CD4-positive, alpha-beta T cell treated with Interleukin-1 beta for 1 hour (primary cell): ENCODE measurements at regions not wholly inside any gene's neighbourhood (a gene's known extent, or its start where the extent isn't known, plus 50 kb on each side); places are given as distances from the start of the nearest gene placed in this dataset.

Experiments
- DNase-seq, 2 donors: peaks; one replicate each; pipeline ENCODE4 v3.0.0-alpha.2; 2020 to 2022

DNA sequence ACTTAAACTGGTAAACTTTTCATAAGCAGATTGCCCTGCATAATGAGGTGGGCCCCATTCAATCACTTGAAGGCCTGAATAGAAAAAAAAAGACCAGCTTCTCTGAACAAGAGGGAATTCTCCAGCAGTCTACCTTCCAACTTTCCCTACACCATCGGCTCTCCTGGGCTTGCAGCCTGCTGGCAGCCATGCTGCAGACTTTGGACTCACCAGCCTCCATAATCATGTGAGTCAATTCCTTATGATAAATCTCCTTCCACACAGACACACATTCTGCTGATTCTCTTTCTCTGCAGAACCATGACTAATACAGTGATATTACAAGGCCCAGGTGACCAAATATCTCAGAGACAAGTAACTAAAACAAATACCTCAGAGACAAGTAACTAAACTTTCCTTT lies 113.8 kb upstream of the WDR17 start:
- DNase-seq: no peak

DNA sequence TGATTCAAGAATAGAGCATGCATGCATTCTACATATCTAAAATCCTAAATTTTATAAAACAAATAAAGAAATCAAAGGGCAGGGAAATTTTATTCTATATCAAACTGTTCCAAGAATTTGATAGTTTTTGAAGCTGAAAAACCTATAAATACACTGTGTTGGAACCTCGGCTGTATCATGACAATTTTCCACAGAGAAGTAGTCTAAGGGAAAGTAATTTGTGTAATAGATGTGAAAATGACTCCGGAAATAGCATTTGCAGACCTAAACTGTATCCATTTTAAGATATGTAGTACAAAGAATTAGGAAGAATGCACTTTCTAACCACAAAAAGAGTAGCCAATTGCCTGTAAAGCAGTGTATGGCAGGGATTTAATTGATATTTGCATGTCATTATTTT lies 112.5 kb upstream of the WDR17 start:
- no peak for DNase-seq

DNA sequence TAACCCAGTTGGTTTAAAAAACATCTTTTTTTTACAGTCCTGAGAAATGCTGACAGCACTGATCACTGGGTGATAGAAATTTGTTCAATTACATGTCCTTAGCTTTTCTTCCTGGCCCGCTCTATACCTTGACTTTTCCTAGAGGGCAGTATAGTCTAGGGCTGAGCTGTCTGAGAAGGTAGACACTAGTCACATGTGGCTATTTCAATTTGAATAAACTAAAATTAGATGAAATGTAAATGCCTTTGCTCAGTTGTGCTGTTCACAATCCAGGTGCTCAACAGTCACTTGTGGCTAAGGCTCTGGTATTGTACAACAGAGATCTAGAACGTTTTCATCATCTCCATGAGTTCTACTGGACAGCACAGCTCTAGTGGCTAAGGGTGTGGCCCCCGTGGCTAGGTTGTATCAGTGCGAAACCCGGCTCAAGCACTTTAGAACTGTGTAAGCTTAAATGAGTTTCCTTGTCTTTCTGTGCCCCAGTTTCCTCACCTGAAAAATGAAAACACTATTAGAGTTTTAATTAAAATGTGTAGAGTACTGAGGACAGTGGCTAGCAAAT lies 111.6 kb upstream of the WDR17 start:
- DNase-seq: no peak

DNA sequence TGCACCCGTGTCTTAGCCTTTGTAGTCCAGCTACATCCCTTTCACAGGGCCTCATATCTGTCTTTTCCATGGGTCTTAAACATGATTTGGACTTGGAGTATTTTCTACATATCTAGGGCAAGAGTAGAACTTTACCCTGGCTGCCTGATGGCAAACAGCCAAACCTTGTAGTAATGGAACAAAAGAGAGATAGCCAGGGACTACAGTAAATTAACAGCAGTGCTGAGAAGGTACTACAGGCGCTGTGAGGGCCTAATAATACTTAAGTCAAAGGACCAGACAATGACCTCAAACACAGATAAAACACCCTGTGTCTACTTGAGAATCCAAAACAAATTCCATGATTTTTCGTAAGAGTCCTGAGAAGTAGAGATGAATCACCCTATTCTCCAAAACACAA lies 111.0 kb upstream of the WDR17 start:
- no peak for DNase-seq

DNA sequence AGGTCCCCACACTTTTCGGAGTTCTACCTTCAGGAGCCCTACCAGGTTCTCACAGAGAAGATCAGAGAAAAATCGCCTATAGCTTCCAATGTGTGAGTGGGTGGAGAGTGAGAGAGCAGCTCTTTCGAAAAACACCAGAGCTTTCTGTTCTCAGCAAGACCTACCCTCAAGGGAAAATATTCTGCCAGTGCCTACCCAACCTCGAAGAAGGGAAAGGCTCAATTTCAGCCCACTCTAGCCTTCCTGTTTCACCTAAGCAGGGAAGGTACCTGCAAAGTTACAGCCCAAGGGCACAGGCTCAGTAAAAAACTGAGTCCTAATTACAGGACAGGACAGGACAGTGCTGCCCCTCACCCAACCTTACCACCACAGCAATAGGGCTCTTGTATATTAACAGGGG lies 104.0 kb upstream of the WDR17 start:
- no peak for DNase-seq

DNA sequence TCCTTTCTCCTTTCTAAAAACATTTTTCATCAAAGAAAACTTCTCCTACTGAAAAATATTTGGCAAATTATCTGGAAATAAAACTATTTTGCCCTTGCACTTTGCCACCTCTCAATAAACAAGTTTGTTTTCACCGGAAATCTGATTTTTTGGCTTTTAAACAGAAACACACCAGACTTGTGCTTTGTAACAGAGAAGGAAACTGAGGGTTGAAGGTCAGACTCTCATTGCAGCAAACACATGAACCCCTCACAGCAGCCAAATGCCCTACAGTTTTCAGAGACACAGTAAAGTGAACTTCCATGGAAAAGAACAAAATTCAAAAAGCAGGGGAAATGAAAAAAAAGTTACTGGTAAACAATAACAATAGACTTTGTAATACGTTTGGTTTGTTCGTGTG lies 95.6 kb upstream of the WDR17 start:
- no peak for DNase-seq

DNA sequence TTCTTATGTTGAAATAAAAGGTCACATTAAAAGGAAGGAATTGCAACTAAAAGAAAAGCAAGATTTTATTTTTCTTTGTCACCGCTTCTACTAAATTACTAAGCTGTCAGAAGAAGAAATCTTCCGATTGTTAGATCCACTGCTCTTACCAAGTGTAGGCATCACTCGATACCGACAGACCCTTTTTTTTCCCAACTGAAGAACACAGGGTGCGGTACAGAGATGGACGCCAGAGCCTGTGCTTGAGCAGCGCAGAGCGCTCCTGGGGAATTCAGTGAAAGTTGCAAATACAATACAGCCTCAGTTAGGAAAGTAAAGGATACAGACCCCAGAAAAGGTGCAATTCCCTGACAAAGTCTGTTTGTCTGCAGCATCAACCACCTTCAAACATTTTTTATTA lies 94.9 kb upstream of the WDR17 start:
- no peak for DNase-seq

DNA sequence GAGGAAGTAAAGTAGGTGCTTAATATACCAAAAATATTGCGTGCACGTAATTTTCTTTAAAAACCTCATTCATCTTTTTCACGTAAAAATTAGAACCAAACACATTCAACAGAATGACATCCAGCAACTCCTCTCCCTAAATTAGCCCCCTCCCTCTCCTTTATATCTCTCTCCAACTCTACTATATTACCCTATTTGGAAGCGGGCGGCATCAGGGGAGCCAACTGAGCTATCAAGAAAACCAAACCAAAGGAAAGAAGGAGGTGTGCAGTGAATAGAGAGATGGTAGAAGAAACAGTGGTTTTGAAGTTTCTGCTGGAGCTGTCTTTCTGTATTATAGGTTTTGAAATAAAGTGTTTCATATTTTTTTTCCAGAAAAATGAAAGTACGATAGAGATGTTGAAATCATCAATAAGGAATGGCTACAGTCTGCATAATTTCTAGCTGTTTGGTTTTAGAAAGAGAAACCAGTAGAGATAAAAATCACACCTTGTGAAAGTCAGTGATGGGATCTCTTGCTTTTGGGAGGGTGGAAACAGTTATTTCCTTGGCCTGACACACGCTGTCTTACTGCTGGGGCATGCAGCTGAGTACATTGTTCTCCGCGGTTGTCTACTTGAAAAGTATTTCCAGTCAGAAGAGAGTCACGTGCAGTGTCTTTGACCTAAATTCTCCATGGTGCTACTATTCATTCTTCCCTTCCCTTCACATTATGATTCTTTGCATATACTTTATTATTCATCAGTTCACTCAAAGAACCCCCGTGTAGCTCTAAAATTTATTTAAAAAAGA lies 94.1 kb upstream of the WDR17 start:
- no peak for DNase-seq

DNA sequence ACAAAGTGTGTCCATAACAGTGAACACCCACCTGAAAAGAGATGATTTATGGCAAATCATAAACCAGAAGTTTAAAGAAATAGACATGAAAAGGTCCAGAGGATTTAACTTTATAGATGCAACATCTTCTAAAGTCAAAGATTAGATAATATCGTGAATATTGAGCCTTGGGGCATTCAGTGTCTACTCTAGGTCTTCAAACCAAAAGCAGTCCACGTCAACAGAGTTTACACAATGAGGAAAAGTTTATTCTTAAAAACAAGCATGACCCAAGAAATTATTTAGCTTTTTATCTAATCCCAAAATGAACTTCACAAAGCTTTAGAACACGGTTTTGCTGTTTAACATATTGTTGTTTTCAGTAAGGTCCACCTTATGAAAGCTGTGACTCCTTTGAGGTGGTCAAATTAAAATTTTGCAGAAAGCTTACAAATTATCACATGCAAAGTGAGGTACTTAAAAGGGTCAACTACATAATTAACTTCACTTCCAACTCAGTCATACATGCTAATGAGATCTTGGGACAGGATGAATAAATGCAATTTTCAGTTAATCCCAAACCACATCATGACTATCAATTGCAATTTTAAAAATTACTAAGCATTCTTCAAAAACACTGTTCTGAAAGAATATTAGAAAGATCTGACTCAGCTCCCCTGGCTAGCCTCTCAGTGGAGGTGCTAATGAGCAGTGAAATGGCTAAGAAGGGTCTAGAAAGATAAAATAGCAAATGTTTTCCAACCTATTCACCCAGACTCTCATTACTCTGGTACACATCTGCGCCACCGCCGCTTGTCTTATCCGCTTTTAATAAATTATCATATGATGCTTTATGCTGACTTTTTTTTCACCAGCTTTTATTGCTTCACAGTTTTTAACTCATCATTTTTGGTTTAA lies 92.4 kb upstream of the WDR17 start:
- DNase-seq: no peak

DNA sequence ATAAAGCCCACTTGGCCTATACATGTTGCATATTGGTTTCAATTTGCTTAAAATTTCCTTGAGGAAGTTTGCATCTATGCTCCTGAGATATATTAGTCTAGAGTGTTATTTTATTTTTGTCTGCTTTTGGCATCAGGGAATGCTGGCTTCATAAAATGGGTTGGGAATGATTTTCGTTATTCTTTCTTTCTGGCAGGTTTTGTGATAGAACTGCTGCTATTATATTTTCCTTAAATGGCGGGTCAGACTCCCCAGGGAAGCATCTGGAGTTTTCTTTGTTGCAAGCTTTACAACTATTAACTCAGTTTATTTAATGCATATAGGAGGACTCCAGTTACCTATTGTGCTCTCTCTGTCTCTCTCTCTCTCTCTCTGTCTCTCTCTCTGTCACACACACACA lies 82.0 kb upstream of the WDR17 start:
- no peak for DNase-seq

DNA sequence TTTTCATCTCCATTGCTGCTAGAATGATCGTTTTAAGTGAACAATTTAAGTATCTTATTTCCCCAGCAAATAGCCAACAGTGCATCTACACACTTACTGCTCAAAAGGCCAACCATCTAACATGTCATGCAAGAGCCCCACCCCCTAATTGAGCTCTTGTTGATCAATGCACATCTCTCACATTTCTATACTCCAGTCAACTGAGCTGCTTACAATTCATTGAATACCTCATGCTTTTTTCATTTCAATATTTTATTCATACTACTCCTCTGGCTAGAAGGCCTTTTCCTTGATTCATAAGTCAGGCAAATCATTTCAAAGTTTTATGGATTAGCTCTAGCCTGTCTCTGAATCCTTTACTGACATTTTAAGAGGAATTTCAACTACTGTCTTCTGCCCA lies 79.0 kb upstream of the WDR17 start:
- no peak for DNase-seq

DNA sequence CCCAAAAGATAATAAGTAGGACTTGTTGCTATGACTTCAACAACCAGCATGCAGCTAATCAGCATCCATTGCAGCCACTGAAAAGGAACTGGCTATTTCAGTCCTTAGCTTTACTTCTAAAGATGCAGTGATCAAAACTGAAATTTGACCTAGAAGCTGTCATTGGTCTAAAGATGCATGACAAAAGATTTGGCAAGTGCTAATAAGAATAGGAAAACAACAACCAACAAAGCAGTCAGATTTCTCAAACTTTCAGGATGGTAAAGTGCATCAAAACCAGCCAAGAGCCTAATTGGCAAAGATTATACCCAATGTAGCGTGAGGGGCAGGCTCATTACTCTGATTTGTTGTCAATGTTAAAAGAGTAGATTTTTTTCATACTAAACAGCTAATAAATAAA lies 77.1 kb upstream of the WDR17 start:
- DNase-seq: no peak

DNA sequence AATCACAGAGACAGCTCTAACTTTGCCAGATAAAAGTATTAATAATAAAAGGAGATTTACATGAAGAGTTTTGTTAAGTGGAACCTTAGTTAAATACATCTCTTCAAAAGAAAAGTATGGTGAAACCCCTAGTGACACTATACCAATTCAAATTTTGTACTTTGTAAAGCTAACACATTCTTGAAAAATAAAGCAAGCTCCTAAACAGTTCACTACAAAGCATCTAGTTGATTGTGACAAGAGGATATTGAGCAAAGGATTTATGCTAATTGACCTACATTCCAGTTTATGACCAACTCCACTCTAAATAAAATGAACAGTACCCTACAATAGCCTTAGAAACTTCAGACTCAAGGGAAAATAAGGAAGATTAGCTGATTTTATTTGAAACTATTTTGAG lies 69.4 kb upstream of the WDR17 start:
- no peak for DNase-seq

DNA sequence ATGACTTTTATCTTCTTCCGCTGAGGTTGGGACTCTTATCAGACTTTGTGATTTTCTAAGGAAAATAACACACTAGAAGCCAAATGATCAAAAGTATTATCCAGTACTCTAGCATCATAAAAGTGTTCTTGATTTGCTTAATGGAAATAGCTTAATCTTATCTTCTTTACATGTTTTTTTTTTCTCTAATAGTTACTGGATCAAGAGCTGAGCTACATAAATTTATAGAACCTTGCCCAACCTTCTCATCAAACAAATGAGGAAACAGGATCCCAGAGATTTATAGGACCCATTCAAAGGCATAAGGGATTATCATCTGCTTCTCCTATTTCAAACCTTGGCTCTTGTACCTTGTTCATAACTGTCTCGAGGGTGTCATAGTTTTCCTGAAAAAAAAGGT lies 68.3 kb upstream of the WDR17 start:
- DNase-seq: no peak

DNA sequence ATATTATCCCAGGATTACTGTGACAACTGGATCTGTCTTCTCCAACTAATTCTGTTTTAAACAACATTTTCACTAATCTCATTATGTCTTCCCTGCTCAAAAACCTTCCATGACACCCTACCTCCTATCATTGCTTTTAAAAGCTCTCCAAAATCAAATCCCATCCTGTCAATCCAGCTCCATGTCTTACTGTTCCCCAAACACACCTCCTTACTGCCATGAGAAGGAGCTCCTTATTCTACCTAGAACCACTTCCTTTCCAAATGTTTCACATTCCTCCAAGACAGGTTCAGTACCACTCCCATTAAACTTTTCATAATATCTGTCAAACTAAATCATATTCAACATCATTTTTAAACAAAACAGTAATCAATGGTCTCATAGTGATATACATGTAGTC lies 66.9 kb upstream of the WDR17 start:
- no peak for DNase-seq

DNA sequence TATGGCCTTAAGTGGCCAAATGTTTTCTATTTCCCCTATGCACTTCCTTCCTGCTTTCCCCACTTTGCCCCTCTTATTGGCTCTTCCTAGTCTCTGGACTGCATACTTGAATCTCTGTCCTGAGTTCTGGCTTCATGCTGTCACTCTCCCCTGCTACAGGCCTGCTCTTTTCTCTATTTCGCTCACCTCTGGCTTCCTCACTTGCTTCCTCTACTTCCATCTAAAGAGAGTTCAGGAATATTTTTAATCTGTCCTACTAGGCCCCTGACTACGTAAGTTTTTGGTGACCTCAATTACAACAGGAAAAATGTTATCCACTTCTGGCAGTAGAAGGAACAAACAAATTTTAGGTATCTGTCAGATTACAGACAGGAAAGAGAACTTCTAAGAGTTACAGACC lies 65.7 kb upstream of the WDR17 start:
- no peak for DNase-seq

DNA sequence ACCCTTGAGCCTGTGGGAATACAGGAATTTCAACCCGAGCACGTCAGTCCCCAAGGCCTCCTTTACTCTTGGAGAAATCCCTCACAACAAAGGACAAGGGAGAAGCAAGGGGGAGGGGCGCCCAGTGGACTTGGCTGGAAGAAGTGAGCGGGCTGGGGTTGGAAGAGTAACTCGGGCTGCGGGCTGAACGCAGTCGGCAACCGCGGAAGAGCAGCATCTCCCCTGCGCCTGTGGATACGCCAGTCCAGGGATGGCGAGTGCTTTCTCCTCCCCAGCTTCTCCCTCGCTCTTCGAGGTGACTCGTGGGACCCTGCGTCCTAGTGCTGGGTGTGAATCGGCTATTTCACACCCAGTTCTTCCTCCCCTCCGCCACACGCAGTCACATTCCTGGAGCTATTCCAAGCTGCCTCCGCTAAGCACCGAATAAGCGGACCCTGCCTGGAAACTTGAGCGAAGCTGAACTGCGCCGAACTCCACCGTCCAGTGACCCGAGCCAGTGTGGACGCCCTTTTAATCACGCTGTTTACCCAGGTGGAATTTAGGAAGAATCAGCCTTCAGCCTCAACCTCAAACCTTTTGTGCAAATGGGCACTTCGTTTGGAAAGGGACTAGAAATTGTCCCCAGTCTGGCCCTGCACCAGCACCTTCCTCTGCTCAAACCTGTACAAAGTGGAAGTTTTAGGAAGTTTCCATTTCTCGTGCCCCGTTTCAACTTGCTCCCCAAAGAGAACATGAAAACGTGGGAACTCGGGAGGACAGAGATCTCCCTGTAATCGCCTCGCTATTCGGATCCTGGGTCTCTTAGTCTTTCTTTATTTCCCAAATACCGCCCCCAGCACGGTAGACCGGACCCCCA lies 64.3 kb upstream of the WDR17 start:
- no peak for DNase-seq

DNA sequence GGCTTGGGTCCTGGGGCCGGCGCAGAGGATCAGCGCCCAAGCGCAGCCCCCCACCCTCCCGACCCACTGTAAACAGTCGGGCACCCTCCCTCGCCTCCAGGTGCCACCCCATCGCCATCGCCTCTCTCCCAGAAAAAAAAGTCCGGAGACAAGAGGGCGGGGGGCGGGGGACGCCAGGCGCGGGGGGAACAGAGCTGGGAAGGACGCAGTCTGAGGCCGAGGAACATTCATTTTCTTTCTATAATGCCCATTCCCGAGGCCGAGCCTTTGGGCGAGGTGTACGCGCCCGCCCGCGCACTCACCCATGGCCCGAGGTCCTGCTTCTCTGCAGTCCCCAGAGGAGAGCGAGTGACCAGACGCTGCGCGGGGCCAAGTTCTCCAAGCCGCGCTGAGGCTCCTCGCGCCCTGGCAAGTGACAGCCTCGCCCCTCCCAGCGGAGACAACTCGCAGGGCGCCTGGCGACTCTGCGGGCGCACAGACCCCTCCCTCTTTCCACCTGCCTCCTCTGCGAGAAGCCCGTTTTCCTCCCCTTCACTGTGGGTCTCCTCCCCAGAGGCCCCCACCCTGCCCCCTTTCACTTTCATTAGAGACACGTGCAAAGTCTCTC lies 63.5 kb upstream of the WDR17 start:
- DNase-seq: peak in 1 of 2 donors; percentile 7

DNA sequence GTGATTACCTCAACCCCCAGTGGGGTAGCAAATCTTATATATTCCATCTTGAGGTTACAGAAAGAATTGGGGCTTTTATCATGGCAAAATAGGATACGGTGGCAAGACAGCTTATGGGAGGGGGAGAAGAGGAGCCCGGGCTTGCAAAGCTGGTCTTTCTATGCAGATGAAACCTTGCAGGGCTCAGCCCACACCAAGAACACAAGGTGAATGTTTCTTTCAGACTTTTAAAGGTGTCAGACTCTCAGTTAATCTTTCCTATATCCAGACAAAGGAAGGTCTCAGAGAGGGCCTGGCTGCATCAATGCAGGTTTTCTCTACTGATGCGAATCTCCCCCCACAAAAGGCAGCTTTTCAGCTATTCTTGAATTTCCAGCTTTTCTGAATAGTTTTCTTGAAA lies 59.9 kb upstream of the WDR17 start:
- DNase-seq: no peak

DNA sequence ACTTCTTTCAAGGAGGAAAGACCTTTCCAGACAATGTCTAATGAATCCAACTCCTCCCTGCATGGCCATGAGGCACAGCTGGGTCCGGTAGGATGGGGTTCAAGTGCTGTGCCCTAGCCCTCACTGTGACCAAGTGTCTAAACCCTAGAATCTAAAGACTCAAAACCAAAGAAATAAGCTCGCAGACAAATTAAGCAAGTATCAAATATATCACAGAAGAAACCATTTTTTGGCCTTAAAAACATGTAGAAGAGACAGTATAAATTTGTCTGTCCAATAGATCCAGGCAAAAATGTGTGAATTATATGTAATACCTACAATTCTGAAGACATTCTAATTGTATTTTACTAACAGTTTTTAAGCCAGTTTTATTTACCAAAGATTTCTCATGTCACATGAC lies 56.4 kb upstream of the WDR17 start:
- DNase-seq: no peak

DNA sequence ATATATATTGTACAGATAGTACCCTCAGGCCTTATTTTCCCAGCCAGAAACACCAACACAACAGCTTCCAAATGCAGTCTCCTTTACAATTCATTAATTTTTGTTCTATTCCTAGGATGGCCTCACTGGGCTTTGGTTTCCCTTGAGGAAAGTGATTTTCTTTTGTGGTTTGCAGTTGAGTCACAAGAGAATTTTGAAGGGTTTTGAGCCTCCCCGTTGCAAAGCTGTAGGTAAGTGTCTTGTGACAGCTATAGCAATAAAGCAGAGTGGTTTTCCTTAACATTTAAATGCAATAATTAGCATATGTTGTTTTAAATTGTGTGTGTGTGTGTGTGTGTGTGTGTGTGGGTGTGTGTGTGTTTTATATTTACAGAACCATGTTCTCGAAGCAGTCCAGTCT lies 54.1 kb upstream of the WDR17 start:
- DNase-seq: no peak

DNA sequence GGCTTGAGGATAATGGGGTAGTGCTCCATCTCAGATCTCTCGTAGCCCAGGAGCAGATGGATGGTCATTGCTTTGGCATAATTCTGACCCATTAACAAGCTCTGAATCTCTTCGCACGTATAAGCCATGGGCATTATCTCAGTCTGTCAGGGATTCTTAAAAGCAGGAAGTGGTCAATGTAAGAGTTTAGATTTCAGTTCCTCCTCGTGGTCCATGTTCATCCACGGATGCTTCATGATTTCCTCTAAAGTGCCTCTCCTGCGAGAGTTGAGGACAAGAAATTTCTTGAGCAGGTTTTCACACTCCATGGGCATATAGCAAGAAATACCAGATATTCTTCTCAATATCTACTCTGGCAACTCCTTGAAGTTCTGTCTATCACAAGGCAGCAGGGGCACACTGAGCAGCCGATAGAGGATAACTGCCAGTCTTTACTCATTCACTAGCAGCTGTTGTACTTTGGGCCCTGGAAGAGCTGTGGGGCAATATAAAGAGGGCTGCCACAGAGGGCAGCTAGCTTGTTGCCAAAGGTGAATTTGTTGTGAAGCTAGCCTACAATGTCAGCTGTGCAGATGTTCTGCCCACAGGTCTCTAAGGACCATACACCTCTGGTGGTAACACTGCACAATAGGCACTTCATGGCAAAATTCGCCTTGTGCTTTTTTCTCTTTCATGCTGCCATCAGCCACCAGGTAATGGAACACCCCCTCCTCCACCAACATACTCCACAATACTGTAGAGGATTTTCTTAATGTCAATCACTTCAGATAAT lies 52.0 kb upstream of the WDR17 start:
- no peak for DNase-seq
